HG02870 (cell line): ENCODE measurements at regions not wholly inside any gene's neighbourhood (a gene's known extent, or its start where the extent isn't known, plus 50 kb on each side); places are given as distances from the start of the nearest gene placed in this dataset.
"Not testable (repeated sequence)": the region's sequence is repeated elsewhere in the genome, so short reads cannot be mapped to it uniquely, and the experiment has no call there.

ENCODE experiments used
- ATAC-seq: cut with Tn5 transposase; IDR thresholded peaks from one replicate; pipeline ENCODE4 v1.9.1; 2021; ENCODE audit warnings: mild to moderate bottlenecking, moderate library complexity; ENCODE audit not compliant: unreplicated experiment

DNA sequence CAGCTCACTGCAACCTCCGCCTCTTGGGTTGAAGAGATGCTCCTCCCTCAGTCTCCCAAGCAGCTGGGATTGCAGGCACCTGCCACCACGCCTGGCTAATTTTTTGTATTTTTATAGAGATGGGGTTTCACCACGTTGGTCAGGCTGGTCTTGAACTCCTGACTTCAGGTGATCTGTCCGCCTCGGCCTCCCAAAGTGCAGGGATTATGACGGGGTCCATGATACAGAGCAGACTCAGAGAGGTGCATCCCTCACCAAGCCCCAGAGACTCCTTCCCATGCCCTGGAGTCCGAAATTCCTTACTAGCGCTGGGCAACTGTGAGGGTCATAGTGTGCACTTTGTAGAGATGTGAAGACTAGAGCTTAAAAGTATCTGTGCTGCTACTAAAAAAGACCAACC lies 99.8 kb upstream of the IRX4 start:
- not testable (repeated sequence) for ATAC-seq

DNA sequence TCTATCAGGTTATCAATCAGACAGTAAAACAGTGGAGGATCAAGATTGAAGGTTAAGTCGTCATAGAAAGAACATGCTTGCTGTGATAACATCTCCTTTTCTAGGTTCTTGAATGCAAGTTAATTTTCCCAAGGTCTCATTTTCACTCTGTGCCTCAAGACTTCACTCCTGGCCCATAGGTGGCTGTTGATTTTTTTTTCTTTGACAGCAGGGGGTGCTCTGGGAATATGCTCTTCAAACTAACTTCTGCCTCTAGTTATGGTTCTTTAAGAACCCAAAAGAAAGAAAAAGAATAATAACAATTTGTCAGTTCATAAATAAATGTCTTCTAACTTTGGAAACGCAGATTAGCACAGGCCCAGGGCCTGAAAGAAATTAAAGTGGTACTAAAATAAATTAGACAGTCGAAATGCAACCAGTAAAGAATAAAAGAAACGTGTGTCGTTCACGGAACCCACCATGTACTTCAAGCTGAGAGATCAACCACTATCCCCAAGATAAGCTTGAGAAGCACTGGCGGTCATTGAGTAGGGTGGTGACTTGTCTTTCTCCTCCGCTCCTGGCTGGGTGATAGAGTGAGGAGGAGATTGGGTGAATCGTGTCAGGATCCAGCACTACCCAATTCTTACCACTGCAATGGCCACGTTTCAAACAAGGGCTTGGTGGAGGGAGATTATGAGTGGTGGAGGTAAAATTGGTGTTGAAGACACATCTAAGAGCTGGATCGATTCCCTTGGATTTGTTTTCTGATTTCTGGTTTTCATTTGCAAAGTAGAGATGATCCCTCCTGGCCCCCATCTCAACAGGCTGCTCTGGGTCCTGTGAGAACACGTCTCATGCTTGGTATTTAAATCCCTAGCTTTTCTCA lies 93.4 kb upstream of the IRX4 start:
- no peak for ATAC-seq

GRCh38 chr5:1975406-1975715 lies 92.6 kb upstream of the IRX4 start:
- ATAC-seq = no peak

GRCh38 chr5:1974501-1975405 lies 92.0 kb upstream of the IRX4 start:
- ATAC-seq = no peak

DNA sequence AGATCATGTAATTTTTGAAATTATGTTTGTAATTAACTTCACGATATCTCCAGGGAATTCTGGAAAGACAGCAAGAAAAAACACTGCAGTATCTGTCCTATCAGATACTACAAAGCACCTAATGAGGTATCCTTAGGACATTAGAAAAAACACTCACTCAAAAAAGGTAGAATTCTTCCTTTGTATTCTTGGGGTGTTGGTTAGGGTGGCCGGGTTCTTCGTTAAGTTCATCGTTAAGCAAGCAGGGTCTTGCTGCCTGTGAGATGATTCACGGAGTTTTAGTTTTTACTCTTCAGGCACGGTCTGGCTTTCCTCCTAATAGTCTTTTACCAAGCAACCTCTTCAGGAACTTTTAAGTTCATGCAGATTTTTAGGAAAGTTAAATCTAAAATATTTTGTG lies 91.4 kb upstream of the IRX4 start:
- no peak for ATAC-seq

- no peak for ATAC-seq
Measured at GRCh38 chr5:1973391-1974013, 90.8 kb upstream of the IRX4 start.

DNA sequence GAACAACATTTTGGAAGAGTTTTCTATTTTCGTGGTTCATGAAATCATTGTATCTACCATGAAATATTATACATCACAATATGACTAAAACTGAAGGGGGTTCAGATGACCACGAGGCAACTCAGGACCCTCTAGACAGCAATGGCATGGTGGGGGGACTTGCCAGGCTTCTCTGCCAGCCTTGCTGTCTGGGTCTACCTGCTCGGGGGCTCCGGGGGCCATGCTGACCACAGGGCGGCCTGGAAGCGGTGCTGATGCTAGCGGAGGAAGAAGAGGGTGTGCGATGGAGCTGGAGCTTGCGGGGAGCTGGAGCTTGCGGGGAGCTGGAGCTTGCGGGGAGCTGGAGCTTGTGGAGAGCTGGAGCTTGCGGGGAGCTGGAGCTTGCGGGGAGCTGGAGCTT lies 89.2 kb upstream of the IRX4 start:
- ATAC-seq = no peak

DNA sequence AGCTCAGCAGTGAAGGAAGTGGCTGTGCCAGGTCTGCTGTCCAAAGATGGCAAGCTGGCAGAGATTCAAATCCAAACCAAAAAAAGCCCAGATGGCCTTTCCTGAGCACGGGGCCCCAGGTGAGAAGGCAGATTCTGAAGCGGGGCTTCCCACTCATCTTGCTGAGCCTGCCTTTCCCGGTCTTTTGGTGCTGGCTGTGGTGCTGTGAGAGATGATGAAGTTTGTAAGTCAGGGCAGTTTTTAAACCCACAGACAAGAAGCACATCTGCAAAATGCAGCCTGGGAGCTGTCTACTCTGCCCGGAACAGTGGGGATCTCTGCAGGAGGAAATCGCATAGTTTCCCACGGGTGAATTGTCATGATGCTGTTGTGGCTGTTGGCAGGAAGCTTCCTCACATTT lies 85.0 kb upstream of the IRX4 start:
- no peak for ATAC-seq

DNA sequence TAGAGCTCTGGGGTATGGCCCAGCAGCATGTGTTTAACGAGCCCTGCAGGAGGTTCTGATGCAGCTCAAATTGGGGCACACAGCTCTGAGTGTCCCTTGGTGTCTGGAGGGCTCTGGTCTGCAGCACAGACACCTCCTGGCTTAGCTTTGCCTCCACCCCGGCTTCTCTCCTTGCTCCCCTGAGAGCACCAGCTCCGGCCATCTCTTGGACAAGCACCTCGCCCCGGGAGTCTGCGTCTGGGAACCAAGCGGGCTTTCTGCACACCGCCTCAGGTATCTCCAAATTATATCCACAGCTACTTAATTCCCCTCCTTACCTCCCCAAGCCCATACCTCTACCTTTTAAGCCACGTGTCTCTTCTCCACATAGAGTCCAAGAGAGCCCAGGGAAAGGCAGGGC lies 83.7 kb upstream of the IRX4 start:
- no peak for ATAC-seq

DNA sequence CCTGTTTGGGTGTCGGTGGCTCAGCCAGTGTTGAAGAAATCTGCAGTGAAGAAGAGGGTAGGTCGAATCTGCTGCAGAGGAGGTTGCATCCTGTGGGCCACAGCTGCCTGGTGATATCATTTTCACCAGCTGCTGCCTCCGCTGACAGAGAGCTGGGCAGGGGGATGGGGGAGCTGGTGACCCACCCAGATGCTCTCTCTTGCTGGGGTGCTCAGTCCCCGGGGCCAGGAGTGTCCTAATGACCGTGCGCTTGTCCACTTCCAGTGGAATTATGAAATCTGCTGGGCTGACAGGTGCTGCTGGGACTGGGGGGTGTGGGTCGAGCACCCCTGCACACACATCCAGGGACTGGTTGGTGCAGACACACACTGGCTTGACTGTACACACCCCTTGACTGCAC lies 83.2 kb upstream of the IRX4 start:
- ATAC-seq = no peak

DNA sequence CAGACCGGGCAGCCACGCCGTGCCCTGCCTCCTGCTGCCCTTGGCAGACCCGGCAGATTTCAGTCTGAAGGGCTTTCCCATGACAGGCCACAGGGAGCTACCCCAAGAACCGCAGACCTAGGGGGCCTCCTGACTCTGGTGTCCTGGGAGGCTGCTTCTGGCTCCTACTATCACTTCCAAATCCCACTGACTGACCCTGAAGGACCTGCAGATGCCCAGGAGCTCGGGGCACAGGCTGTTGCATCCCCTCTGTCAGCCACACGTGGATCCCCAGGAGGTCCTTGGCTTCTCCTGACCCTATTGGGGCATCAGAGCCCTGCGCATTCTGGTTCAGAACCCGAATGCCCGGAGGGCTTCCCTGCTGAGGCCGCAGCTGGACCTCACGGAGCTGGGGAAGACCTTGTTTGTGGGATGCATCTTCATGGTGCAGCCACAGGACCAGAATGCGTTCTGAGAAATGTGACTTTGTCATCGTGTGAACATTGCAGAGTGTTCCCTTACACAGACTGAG lies 81.3 kb upstream of the IRX4 start:
- ATAC-seq = no peak

- no peak for ATAC-seq
Measured at GRCh38 chr5:1963358-1963757, 80.6 kb upstream of the IRX4 start.

- ATAC-seq = no peak
Measured at GRCh38 chr5:1962619-1963355, 80.1 kb upstream of the IRX4 start.

DNA sequence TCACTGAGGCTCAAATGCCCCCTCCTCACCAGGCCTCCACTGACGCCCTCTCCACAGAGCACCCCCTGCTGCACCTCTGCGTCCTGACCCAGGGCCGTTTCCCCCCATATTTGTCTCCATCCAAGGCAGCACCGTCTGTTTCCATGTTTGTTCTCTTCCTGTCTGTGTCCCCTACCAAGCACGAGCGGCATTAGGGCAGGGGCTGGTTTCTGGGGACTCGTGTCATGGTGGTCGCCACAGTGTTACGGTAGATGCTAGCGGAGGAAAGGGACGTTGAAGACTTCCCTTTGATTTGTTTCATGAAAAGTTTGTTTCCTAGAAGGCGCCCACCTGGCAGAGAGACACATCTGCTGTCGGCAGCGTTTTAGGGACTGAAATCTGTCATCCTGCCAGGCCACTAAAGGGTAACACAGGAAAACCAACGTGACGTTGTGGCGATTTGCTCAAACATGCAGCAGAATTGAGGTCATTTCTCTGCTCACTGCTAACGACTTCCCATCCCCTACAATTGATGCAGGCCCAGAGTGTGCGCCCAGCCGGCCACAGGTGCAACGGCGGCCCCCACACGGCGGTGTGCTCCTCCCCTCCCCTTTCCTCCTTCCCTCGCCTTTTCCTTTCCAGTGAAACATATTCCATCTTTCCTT lies 79.3 kb upstream of the IRX4 start:
- ATAC-seq = no peak

DNA sequence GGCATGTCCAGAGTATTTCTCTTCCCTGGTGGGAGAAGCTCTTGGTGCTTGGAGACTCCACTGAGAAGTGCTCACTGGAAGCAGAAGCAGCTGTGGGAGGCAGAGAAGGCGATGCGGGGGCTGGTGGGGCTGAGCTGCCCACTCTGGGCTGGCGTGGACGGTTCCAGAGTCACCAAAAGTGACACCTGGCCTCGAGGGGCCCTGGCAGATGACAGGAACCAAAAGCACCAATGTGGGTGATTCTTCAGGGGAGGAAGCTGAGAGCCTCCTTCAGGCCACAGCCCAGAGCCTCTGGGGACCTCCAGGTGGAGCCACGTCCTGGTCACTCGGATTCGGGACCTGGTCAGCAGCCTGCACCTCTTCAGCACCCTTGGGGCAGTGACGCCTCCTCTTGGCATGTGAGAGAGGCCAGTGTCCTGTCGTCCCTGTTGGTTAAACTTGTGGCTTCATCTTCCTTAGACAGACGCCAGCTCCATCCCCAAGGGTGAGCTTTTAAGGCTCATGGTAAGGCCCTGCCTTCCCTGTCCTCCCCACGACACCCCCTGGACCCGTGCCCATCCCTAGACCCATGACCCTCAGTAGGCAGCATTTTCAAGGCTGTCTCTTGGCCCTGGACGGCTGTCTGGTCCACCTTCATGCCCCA lies 78.7 kb upstream of the IRX4 start:
- ATAC-seq = no peak

DNA sequence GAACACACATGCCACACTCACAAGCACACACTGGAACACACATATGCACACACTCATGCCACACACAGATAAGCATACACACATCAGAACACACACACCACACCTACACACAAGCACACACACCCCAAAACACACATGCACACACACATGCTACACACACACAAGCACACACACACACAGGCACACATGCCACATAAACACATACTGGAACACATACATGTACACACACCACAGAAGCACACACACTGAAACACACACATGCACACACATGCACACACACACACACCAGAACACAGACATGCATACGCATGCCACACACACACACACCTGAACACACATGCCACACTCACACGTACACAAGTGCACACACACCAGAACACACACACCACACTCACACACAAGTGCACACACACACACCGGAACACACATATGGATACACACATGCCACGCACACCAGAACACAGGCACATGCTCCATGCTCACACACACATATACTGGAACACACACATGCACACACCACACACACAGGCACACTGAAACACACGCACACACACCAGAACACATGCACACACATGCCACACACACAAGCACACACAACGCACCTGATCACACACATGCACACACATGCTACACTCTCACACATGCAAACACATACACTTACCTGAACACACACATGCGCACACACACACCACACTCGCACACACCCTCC lies 78.0 kb upstream of the IRX4 start:
- no peak for ATAC-seq

DNA sequence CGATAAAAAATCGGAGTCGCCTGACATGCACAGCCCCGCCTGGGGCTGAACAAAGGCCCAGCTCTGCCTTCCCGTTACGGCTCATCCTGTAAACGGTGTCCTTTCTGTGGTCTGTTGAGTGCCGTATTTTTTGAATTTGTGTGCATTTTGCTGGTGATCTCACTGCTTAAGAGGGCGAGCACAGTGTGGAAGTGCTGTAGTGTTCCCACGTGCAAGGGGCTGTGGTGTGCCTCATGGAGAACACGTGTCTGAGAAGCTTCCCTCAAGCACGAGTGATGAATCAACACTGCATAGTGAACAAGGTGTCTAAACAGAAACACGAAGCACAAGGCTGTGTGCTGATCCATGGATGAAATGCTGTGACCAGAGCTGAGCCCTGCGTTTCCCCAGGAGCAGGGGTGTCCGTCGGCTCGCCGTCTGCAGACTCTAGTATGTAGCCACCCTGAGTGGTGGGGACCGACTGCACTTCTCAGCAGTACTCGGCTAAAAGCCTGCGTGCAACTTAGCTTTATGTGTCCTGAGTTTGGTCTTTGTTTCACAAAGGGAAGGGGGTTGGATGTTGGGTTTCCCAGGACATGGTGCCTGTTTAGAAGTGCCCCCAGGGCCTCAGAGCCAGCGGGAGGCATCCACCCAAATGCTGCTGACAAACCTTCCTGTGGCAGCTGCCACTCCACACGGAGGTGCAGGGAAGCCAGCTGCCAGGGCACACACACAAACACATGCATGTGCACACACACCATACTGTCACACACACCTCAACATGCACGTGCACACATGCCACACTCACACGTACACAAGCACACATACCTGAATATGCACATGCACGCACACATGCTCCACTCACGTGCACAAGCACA lies 77.2 kb upstream of the IRX4 start:
- ATAC-seq = no peak

- ATAC-seq = no peak
Measured at GRCh38 chr5:1959231-1959630, 76.5 kb upstream of the IRX4 start.
